GM12865 (cell line): ENCODE measurements at regions not wholly inside any gene's neighbourhood (a gene's known extent, or its start where the extent isn't known, plus 50 kb on each side); places are given as distances from the start of the nearest gene placed in this dataset.
"Not testable (repeated sequence)": the region's sequence is repeated elsewhere in the genome, so short reads cannot be mapped to it uniquely, and the experiment has no call there.

ENCODE experiments used
- DNase-seq: peaks from one replicate; pipeline ENCODE4 v3.0.0; 2010; ENCODE audit warnings: low read depth
- H3K4me3 ChIP-seq: 2 replicates; pipeline ENCODE4 v1.5.1; 2011; ENCODE audit warnings: mild to moderate bottlenecking, low read depth, low read length, control low read depth
- CTCF ChIP-seq: IDR thresholded peaks from 2 replicates; pipeline ENCODE4 v1.5.1; 2011; ENCODE audit warnings: low read length, control low read depth, low read depth, inconsistent platforms; ENCODE audit not compliant: insufficient read depth; ENCODE audit errors: missing control alignments

GRCh38 chr13:54799621-54800226 lies 1771.1 kb downstream of the OLFM4 start:
- no peak overlapping the region for H3K4me3 ChIP-seq

GRCh38 chr13:54802226-54802625 lies 1773.6 kb downstream of the OLFM4 start:
- DNase-seq = no peak
- TF ChIP-seq CTCF = no peak
- no peak overlapping the region for H3K4me3 ChIP-seq

More at GRCh38 chr13:54799621-54800226, 1771.1 kb downstream of the OLFM4 start:
- no peak for TF ChIP-seq CTCF
- DNase-seq = no peak

GRCh38 chr13:54805743-54806142 lies 1777.1 kb downstream of the OLFM4 start:
- TF ChIP-seq CTCF = no peak

GRCh38 chr13:54821938-54822470 lies 1793.4 kb downstream of the OLFM4 start:
- DNase-seq = not testable (repeated sequence)

More at GRCh38 chr13:54805743-54806142, 1777.1 kb downstream of the OLFM4 start:
- H3K4me3 ChIP-seq = no peak overlapping the region
- no peak for DNase-seq

GRCh38 chr13:54829391-54830068 lies 1800.9 kb downstream of the OLFM4 start:
- not testable (repeated sequence) for DNase-seq, H3K4me3 ChIP-seq

More at GRCh38 chr13:54821938-54822470, 1793.4 kb downstream of the OLFM4 start:
- H3K4me3 ChIP-seq = not testable (repeated sequence)

- TF ChIP-seq CTCF = no peak
- DNase-seq = no peak
- H3K4me3 ChIP-seq = no peak overlapping the region
Measured at GRCh38 chr13:54836273-54836672, 1807.7 kb downstream of the OLFM4 start.

GRCh38 chr13:54841682-54842081 lies 1813.1 kb downstream of the OLFM4 start:
- H3K4me3 ChIP-seq = no peak overlapping the region
- DNase-seq = no peak
- TF ChIP-seq CTCF = no peak
